ENCODE measurements at regions not wholly inside any gene's neighbourhood (a gene's known extent, or its start where the extent isn't known, plus 50 kb on each side); places are given as distances from the start of the nearest gene placed in this dataset.

DNA sequence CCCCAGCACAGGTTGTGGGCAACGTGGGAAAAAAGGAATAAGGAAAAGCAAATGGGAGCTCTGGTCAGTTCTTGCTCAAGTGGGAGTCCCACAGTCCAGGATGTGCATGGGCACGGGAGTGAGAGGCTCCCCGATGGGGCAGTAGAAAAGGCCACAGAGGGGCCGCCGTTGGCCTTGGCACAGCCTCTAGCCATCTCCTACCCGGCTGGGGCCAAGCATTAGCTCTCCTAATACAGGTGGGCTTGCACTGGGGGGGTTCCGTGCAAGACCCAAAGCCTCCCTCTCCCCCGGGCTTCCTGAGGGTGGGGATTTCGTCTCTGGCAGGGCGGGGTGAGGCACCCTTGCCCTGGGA is 212.2 kb upstream of the MVB12B start:
- no peak for TF ChIP-seq POLR2AphosphoS5 (IDR thresholded peaks at IDR 0.05; ENCODE audit: low read depth, low read length)
- no peak for TF ChIP-seq ZNF274 (IDR thresholded peaks at IDR 0.05; ENCODE audit: low read depth, low read length)
- TF ChIP-seq SIN3A (IDR thresholded peaks at IDR 0.05; ENCODE audit: low read depth) = no peak
- TF ChIP-seq EZH2phosphoT487 (IDR thresholded peaks at IDR 0.05; ENCODE audit: borderline replicate concordance) = no peak
- TF ChIP-seq EGR1 (IDR thresholded peaks at IDR 0.05; ENCODE audit: low read depth) = no peak
- no peak for TF ChIP-seq CBX3 (IDR thresholded peaks at IDR 0.05; ENCODE audit: low read depth)
- TF ChIP-seq ELF1 (IDR thresholded peaks at IDR 0.05; ENCODE audit: borderline replicate concordance, low read depth) = no peak
- no peak for TF ChIP-seq TCF7L2 (IDR thresholded peaks at IDR 0.05; ENCODE audit: borderline replicate concordance, extremely low read depth, insufficient read depth, insufficient read length)
- no peak for TF ChIP-seq JUND (IDR thresholded peaks at IDR 0.05)
- TF ChIP-seq ATF3 (IDR thresholded peaks at IDR 0.05) = no peak
- no peak for TF ChIP-seq FOSL1 (IDR thresholded peaks at IDR 0.05; ENCODE audit: low read depth)
- no peak for TF ChIP-seq YY1 (IDR thresholded peaks at IDR 0.05; ENCODE audit: extremely low read depth, insufficient replicate concordance, low read depth, low read length)
- no peak for TF ChIP-seq POLR2A (IDR thresholded peaks at IDR 0.05; ENCODE audit: borderline replicate concordance, extremely low read depth, insufficient read depth, insufficient read length)
- TF ChIP-seq ZFX (IDR thresholded peaks at IDR 0.05) = no peak
- no peak for TF ChIP-seq CEBPB (IDR thresholded peaks at IDR 0.05; ENCODE audit: low read depth)
- no peak for TF ChIP-seq SRF (IDR thresholded peaks at IDR 0.05; ENCODE audit: low read depth)
- no peak for DNase-seq (ENCODE audit: low read depth, low spot score)
- Histone ChIP-seq H3K27ac (ENCODE audit: low read depth, low read length) (no peak overlapping the region), H3K27me3 (ENCODE audit: insufficient read depth, low read length) (peaks cover 51% of the 10 kb centered on the region; the same call in 1 of the 2 replicates), H2AFZ (ENCODE audit: low read depth, low read length, poor library complexity, severe bottlenecking) (no peak overlapping the region), H3K79me2 (ENCODE audit: insufficient read depth, low read length) (no peaks in the 10 kb centered on the region), H3K4me1 (ENCODE audit: control insufficient read depth in 1 of 2, insufficient read depth in 2 of 2, low read length in 2 of 2) (no peaks in the 10 kb centered on the region), H4K20me1 (ENCODE audit: insufficient read depth) (no peaks in the 10 kb centered on the region), H3K9me2 (ENCODE audit: insufficient read depth) (no peaks in the 10 kb centered on the region), H3K9ac (ENCODE audit: low read length) (no peak overlapping the region), H3K9me3 (ENCODE audit: control insufficient read depth in 1 of 2, insufficient read depth in 1 of 2, low read depth in 1 of 2, low read length in 2 of 2) (no peaks in the 10 kb centered on the region), H3K4me3 (replicated peaks in 1 of 2; ENCODE audit: low read depth in 1 of 2, low read length in 2 of 2) (no peak overlapping the region), H3K4me2 (ENCODE audit: low read length) (no peak overlapping the region), H3K36me3 (ENCODE audit: control insufficient read depth in 1 of 2, insufficient read depth in 2 of 2, low read length in 2 of 2) (no peaks in the 10 kb centered on the region)
- RAD21 ChIA-PET (ENCODE audit: low non-redundant PET in 1 of 2, low total read pairs in 2 of 2, uncharacterized antibody in 2 of 2, unreplicated experiment in 2 of 2) = no interaction called here
- CTCF ChIA-PET = interaction anchor here (0.7 kb wide), 1 partner anchor 16 kb away, joined by 3 read pairs; no protein-coding TSS in a partner anchor
- intact Hi-C loops (cut with micrococcal nuclease) = no loop called here
- no TSS peak for BruUV-seq (replicated peaks)
- POLR2A ChIA-PET = no interaction called here
- ATAC-seq = no peak

Data from HCT116 (cell line).